Fibroblast of skin of abdomen (primary cell): ENCODE measurements at regions not wholly inside any gene's neighbourhood (a gene's known extent, or its start where the extent isn't known, plus 50 kb on each side); places are given as distances from the start of the nearest gene placed in this dataset.
A peak's percentile ranks its signal among the peaks of the same experiment; 100 is the strongest.
"Not testable (repeated sequence)": the region's sequence is repeated elsewhere in the genome, so short reads cannot be mapped to it uniquely, and the experiment has no call there.

Experiments
- DNase-seq: peaks from one replicate; pipeline ENCODE4 v3.0.0-alpha.2; 2013

GRCh38 chr6:94215552-94215951 is 796.2 kb upstream of the EPHA7 start:
- no peak for DNase-seq

GRCh38 chr6:94213226-94213625 is 793.9 kb upstream of the EPHA7 start:
- DNase-seq = no peak

- DNase-seq = peak; percentile 0
Observed at GRCh38 chr6:94196891-94197290, 777.5 kb upstream of the EPHA7 start.

GRCh38 chr6:94190030-94190429 is 770.7 kb upstream of the EPHA7 start:
- no peak for DNase-seq

GRCh38 chr6:94184666-94185464 is 765.5 kb upstream of the EPHA7 start:
- DNase-seq = no peak

GRCh38 chr6:94177429-94177828 is 758.1 kb upstream of the EPHA7 start:
- no peak for DNase-seq

GRCh38 chr6:94175465-94175864 is 756.1 kb upstream of the EPHA7 start:
- DNase-seq = no peak

GRCh38 chr6:94163877-94164276 is 744.5 kb upstream of the EPHA7 start:
- DNase-seq = no peak

GRCh38 chr6:94150886-94151285 is 731.5 kb upstream of the EPHA7 start:
- DNase-seq = no peak

GRCh38 chr6:94144807-94145206 is 725.4 kb upstream of the EPHA7 start:
- no peak for DNase-seq

GRCh38 chr6:94137178-94137577 is 717.8 kb upstream of the EPHA7 start:
- DNase-seq = not testable (repeated sequence)

GRCh38 chr6:94133106-94133505 is 713.7 kb upstream of the EPHA7 start:
- DNase-seq = no peak

- no peak for DNase-seq
Observed at GRCh38 chr6:94131271-94131670, 711.9 kb upstream of the EPHA7 start.

- DNase-seq = no peak
Observed at GRCh38 chr6:94130478-94130877, 711.1 kb upstream of the EPHA7 start.

- DNase-seq = no peak
Observed at GRCh38 chr6:94129926-94130325, 710.6 kb upstream of the EPHA7 start.

- no peak for DNase-seq
Observed at GRCh38 chr6:94127716-94128115, 708.4 kb upstream of the EPHA7 start.

- DNase-seq = no peak
Observed at GRCh38 chr6:94124333-94124732, 705.0 kb upstream of the EPHA7 start.

GRCh38 chr6:94121094-94121493 is 701.7 kb upstream of the EPHA7 start:
- no peak for DNase-seq

- DNase-seq = no peak
Observed at GRCh38 chr6:94099072-94099471, 679.7 kb upstream of the EPHA7 start.

- no peak for DNase-seq
Observed at GRCh38 chr6:94095961-94096360, 676.6 kb upstream of the EPHA7 start.

GRCh38 chr6:94089941-94090340 is 670.6 kb upstream of the EPHA7 start:
- DNase-seq = no peak

- no peak for DNase-seq
Observed at GRCh38 chr6:94088870-94089269, 669.5 kb upstream of the EPHA7 start.

GRCh38 chr6:94074764-94075163 is 655.4 kb upstream of the EPHA7 start:
- DNase-seq = no peak

- no peak for DNase-seq
Observed at GRCh38 chr6:94071835-94072234, 652.5 kb upstream of the EPHA7 start.
